Ovary (tissue), 7 donors: ENCODE measurements at regions not wholly inside any gene's neighbourhood (a gene's known extent, or its start where the extent isn't known, plus 50 kb on each side); places are given as distances from the start of the nearest gene placed in this dataset.

Experiments used
- DNase-seq, 5 donors: peaks; one replicate each; pipeline ENCODE4 v3.0.0-alpha.2; 2019 to 2020
- H3K27ac ChIP-seq, 2 donors: fragments of 200-600 bp; one replicate each; pipeline versions ENCODE4 v1.5.1 to v1.8.0; 2019 to 2022
- H3K27me3 ChIP-seq: fragments of 200-600 bp; one replicate; pipeline ENCODE4 v1.8.0; 2022
- H3K36me3 ChIP-seq: fragments of 200-600 bp; sonication (generic); one replicate; pipeline ENCODE4 v1.5.1; 2019
- H3K4me1 ChIP-seq: one replicate; pipeline ENCODE4 v1.8.1; 2013; ENCODE audit warnings: mild to moderate bottlenecking, moderate library complexity; ENCODE audit not compliant: insufficient read depth
- H3K4me3 ChIP-seq: fragments of 200-600 bp; sonication (generic); one replicate; pipeline ENCODE4 v1.5.1; 2017
- H3K9me3 ChIP-seq, 2 donors: fragments of 200-600 bp in 1 of 2; sonication (generic) in 1 of 2; one replicate each; pipeline versions ENCODE4 v1.5.1 to v1.8.1; 2013 to 2019; ENCODE audit warnings: mild to moderate bottlenecking in 1 of 2, moderate library complexity in 1 of 2
- EP300 ChIP-seq: sonication (generic); formaldehyde crosslinking; IDR thresholded peaks from one replicate; pipeline ENCODE4 v1.6.1; 2017; ENCODE audit warnings: antibody characterized with exemption
- POLR2A ChIP-seq: fragments of 450-650 bp; IDR thresholded peaks from one replicate; pipeline ENCODE4 v1.6.1; 2017; ENCODE audit warnings: antibody characterized with exemption, mild to moderate bottlenecking, moderate library complexity
- WGBS, 3 donors: extraction: QIAGEN DNeasy Blood & Tissue Kit in 1 of 3; methylation state at CpG; one replicate each; pipeline versions ENCODE4 v1.1.5 to v1.1.7; 2013 to 2017; 5-methylcytosine and 5-hydroxymethylcytosine counted together
- intact Hi-C, 4 donors: fragments of 100-400 bp; cut with DNase I; formaldehyde crosslinking; loops; one replicate each; pipeline versions ENCODE4 v1.11.0 to v1.15.1; 2022 to 2023
- TF ChIP-seq, protein P1 (sequence below), 3 donors: fragments of 450-650 bp in 2 of 3; fragments of 200-600 bp in 1 of 3; IDR thresholded peaks; one replicate each; pipeline versions ENCODE4 v1.5.1 to v1.8.0; 2016 to 2022; ENCODE audit warnings: antibody characterized with exemption in 3 of 3, mild to moderate bottlenecking in 1 of 3
- donor health status: DM: no; HTN: no; CAD: no; lungs with moderate emphysema.
- donor health status: DM: no; HTN: no; CAD: no.
- donor health status: Bipolar disorder and iron deficiency.
- donor health status: DM: no; HTN: no; CAD: no.
- donor health status: DM: yes; HTN: yes; CAD: no.

DNA sequence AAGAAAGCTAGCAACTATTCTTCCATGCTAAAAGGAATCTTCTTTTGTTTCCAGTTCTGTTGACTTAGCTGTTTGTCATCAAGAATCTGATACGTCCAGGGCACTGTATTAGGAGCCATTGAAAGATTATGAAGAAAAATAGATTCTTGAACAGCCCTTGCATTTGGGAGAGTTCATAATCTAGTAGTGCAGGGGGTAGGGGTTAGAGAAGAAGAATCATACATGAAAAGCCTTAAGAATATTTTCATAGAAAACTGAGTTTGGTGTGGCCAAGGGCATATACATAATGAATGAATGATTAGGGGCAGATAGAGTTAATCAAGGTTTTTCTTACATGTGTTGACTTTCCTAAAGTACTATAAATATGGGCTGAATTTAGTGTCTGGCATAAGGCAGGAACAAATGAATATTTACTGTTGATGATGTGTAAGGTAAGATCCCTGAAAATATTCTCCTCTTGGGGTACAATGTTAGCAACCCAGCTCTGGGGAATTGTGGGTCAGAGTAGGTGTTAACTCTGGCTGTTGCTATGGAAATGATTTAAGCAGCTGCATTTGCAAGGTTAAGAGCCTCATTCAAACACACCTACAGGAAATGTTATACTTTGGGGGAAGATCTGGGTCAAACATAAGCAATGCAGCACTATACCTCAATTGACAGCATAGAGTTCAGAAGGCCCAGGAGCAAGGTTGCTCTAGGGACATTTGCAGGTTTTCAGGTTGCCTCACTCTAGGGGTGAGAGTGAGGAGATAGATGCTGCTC lies 667.3 kb upstream of the CITED2 start:
- Histone ChIP-seq H3K36me3 (no peaks in the 10 kb centered on the region), H3K27ac (no peak overlapping the region), H3K9me3 (no peaks in the 10 kb centered on the region), H3K27me3 (no peaks in the 10 kb centered on the region), H3K4me1 (peaks cover 1% of the 10 kb centered on the region), H3K4me3 (no peak overlapping the region)
- no peak for DNase-seq
- intact Hi-C loops = no loop called here
- WGBS, 3 donors = 94 to 100% (median 96%) methylated on average over 1 of the region's 1 CpG
- TF ChIP-seq EP300 (no peak), POLR2A (no peak)
- TF ChIP-seq, protein P1, sequence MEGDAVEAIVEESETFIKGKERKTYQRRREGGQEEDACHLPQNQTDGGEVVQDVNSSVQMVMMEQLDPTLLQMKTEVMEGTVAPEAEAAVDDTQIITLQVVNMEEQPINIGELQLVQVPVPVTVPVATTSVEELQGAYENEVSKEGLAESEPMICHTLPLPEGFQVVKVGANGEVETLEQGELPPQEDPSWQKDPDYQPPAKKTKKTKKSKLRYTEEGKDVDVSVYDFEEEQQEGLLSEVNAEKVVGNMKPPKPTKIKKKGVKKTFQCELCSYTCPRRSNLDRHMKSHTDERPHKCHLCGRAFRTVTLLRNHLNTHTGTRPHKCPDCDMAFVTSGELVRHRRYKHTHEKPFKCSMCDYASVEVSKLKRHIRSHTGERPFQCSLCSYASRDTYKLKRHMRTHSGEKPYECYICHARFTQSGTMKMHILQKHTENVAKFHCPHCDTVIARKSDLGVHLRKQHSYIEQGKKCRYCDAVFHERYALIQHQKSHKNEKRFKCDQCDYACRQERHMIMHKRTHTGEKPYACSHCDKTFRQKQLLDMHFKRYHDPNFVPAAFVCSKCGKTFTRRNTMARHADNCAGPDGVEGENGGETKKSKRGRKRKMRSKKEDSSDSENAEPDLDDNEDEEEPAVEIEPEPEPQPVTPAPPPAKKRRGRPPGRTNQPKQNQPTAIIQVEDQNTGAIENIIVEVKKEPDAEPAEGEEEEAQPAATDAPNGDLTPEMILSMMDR (IDR thresholded peaks at IDR 0.05) = no peak

DNA sequence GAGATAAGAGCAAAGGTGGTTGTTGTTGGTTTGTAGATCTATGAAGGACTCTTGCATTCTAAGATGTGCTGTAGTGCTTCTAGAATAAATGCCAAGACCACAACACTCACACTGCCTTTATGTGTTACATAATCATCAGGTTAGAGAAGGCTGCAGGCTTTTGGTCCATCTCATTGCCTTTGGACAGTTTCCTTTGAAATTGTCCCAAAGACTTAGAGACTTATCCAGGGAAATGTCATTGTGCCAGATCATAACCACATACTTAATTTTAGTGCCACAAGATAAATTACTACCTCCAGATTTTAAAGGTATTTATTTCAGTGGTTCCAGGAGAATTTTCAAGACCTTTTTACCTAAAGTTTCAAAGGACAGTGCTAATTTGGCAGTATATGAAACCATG lies 666.6 kb upstream of the CITED2 start:
- no peak for TF ChIP-seq EP300
- no peak for TF ChIP-seq POLR2A
- TF ChIP-seq, protein P1 (IDR thresholded peaks at IDR 0.05) = no peak
- H3K36me3 ChIP-seq = no peaks in the 10 kb centered on the region
- H3K4me1 ChIP-seq = peaks cover 1% of the 10 kb centered on the region
- H3K27ac ChIP-seq = no peak overlapping the region
- H3K9me3 ChIP-seq = no peaks in the 10 kb centered on the region
- no peak overlapping the region for H3K4me3 ChIP-seq
- no peak for DNase-seq
- intact Hi-C loops = no loop called here
- no peaks in the 10 kb centered on the region for H3K27me3 ChIP-seq

DNA sequence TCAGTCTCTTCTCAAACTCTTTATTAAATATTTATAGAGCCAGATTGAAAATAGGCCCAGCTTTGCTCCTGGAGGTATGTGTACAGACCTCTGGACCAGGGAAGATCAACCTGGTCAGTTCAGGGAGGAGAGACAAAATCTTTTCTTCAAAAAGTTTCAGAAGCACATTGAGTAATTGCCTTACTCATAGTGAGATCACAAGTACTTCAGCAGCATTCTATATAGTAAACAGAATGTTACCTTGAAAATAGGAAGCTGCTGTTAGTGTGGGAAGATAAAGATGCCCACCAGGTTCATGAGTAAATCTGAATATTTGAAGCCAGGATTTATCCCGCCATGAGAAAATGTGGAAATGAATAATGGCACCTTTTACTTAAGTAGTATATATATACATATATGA lies 665.9 kb upstream of the CITED2 start:
- 97 to 100% (median 98%) methylated on average over 1 of the region's 1 CpG for WGBS, 3 donors
- intact Hi-C loops = no loop called here
- Histone ChIP-seq H3K36me3 (no peaks in the 10 kb centered on the region), H3K4me1 (peaks cover 1% of the 10 kb centered on the region), H3K27ac (no peak overlapping the region), H3K4me3 (no peak overlapping the region), H3K9me3 (no peaks in the 10 kb centered on the region), H3K27me3 (no peaks in the 10 kb centered on the region)
- TF ChIP-seq EP300 = no peak
- TF ChIP-seq, protein P1 (IDR thresholded peaks at IDR 0.05) = no peak
- TF ChIP-seq POLR2A = no peak
- no peak for DNase-seq

DNA sequence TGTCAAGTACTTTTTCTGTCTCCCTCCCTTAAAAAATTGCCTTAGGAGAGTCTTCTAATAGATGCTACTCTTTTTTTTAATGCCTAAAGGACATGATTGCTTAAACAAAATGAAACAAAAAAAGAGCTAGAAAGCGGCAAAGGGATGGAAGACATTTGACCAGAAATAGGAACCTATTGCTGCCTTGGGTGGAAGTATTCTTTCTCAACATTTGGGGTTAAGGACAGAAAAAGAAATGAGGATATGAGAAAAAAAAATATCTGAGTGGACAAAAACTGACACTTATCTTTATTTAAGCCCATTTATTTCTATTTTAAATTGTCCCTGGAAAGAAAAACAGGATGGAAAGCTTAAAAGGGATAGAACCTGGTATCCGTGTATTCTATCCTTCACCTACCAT lies 664.9 kb upstream of the CITED2 start:
- Histone ChIP-seq H3K9me3 (no peaks in the 10 kb centered on the region), H3K4me3 (no peak overlapping the region), H3K4me1 (peaks cover 1% of the 10 kb centered on the region), H3K27me3 (no peaks in the 10 kb centered on the region), H3K36me3 (no peaks in the 10 kb centered on the region), H3K27ac (no peak overlapping the region)
- TF ChIP-seq EP300 (no peak), POLR2A (no peak)
- TF ChIP-seq, protein P1 (IDR thresholded peaks at IDR 0.05) = no peak
- 63 to 81% (median 72%) methylated on average over 2 of the region's 2 CpGs for WGBS, 3 donors
- intact Hi-C loops = no loop called here
- no peak for DNase-seq
